ENCODE measurements at regions not wholly inside any gene's neighbourhood (a gene's known extent, or its start where the extent isn't known, plus 50 kb on each side); places are given as distances from the start of the nearest gene placed in this dataset.

DNA sequence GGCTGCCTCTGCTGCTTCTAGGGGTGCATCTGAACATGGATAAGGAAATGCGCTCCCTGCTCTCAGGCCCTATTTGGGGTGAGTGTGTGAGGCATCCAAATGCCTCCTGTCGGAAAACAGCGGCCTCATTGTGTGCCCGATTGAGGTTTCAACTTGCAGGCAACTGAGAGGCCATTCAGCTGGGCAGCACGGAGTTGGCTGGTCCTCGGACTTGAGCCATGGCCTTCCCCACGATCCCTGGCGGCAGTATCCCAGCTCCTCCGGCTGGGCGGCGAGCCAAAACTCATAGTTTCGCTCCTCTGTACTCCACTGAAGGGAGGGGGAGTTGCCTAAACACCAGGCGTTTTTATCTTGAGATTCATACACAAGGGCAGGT lies 597.3 kb upstream of the SGCD start:
- TF ChIP-seq TAF1 (IDR thresholded peaks at IDR 0.05; ENCODE audit: borderline replicate concordance, insufficient read depth, low read length) (no peak), FOXP2 (optimal IDR thresholded peaks at IDR 0.05; ENCODE audit: borderline replicate concordance, extremely low read depth, extremely low read length, insufficient read depth) (no peak), POLR2AphosphoS5 (IDR thresholded peaks at IDR 0.05; ENCODE audit: low read depth, low read length) (no peak)

DNA sequence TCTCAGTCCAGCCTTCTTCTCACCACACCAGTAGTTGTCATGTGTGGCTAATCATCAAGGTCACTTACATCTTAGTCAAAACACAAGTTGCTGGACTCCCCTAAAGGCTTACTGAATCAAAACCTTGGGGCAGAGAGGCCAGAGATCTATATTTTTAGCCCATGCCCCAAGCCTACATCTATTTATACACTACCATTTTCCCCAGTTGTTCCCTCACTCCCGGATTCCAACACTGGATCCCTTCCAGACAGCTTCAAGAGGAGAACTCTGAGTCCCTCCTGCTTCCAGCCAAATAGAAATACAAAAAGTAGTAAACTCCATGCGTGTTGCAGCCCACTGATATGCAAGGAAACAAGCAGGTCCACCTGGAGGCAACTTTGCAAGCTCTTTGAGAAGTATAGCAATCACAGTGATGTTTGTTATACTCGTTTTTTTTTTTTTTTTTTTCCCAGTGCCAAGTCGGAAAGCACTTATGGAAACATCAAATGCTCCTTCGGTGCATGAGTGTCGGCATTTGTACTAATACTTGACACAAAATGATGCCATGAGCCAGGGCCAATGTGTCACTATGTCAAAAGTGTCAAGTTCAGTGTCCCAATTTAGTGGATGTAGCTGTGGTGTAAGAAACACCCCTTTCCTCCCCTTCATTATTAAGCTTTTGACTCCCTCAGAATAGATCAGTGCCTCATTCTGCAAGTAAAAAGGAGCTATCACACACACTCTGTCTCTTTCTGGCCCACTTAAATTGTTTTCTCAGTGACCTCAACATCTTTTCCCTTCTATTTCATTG lies 594.2 kb upstream of the SGCD start:
- TF ChIP-seq TAF1 (IDR thresholded peaks at IDR 0.05; ENCODE audit: borderline replicate concordance, insufficient read depth, low read length) = no peak
- TF ChIP-seq POLR2AphosphoS5 (IDR thresholded peaks at IDR 0.05; ENCODE audit: low read depth, low read length) = no peak
- TF ChIP-seq, protein P1, sequence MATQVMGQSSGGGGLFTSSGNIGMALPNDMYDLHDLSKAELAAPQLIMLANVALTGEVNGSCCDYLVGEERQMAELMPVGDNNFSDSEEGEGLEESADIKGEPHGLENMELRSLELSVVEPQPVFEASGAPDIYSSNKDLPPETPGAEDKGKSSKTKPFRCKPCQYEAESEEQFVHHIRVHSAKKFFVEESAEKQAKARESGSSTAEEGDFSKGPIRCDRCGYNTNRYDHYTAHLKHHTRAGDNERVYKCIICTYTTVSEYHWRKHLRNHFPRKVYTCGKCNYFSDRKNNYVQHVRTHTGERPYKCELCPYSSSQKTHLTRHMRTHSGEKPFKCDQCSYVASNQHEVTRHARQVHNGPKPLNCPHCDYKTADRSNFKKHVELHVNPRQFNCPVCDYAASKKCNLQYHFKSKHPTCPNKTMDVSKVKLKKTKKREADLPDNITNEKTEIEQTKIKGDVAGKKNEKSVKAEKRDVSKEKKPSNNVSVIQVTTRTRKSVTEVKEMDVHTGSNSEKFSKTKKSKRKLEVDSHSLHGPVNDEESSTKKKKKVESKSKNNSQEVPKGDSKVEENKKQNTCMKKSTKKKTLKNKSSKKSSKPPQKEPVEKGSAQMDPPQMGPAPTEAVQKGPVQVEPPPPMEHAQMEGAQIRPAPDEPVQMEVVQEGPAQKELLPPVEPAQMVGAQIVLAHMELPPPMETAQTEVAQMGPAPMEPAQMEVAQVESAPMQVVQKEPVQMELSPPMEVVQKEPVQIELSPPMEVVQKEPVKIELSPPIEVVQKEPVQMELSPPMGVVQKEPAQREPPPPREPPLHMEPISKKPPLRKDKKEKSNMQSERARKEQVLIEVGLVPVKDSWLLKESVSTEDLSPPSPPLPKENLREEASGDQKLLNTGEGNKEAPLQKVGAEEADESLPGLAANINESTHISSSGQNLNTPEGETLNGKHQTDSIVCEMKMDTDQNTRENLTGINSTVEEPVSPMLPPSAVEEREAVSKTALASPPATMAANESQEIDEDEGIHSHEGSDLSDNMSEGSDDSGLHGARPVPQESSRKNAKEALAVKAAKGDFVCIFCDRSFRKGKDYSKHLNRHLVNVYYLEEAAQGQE (IDR thresholded peaks at IDR 0.05; ENCODE audit: insufficient read depth in 1 of 2, low read depth in 2 of 2, low read length in 2 of 2) = no peak
- no peak for TF ChIP-seq FOXP2 (optimal IDR thresholded peaks at IDR 0.05; ENCODE audit: borderline replicate concordance, extremely low read depth, extremely low read length, insufficient read depth)
- TF ChIP-seq SIN3A (IDR thresholded peaks at IDR 0.05; ENCODE audit: borderline replicate concordance, insufficient read depth, low read length) = no peak

DNA sequence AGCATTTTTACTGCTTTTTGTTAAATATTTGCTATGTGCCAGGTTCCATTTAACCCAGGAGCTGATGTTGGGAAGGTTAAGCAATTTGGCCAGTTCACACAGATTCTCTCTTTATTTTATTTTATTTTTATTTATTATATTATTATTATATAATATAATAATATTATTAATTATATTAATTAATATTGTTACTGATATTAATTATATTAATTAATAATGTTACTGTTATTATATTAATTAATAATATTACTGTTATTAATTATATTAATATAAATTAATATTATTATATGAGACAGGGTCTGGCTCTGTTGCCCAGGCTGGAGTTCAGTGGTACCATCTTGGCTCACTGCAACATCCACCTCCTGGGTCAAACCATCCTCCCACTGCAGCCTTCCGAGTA lies 593.0 kb upstream of the SGCD start:
- TF ChIP-seq POLR2AphosphoS5 (IDR thresholded peaks at IDR 0.05; ENCODE audit: low read depth, low read length) = no peak
- no peak for TF ChIP-seq TAF1 (IDR thresholded peaks at IDR 0.05; ENCODE audit: borderline replicate concordance, insufficient read depth, low read length)
- TF ChIP-seq FOXP2 (optimal IDR thresholded peaks at IDR 0.05; ENCODE audit: borderline replicate concordance, extremely low read depth, extremely low read length, insufficient read depth) = no peak
- no peak for TF ChIP-seq SIN3A (IDR thresholded peaks at IDR 0.05; ENCODE audit: borderline replicate concordance, insufficient read depth, low read length)
- TF ChIP-seq, protein P1 (IDR thresholded peaks at IDR 0.05; ENCODE audit: insufficient read depth in 1 of 2, low read depth in 2 of 2, low read length in 2 of 2) = no peak

DNA sequence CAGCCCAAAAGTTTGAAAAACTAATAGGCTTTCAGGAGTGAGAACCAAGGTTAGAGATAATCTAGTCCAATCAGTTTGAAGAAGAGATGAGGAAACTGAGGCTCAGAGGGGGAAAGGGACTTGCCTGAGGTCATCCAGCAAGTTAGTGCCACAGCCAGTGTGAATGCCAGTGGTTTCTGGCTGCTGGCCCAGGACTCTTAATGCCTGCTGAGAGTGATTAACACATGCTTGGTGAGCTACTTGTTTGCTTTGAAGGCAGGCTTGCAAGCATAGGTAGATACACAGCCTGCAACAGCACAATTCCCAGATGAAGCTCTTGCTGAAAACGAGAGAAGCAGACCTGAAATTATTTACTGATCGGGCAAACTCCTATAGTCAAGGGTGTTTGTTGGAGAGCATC lies 591.6 kb upstream of the SGCD start:
- no peak for TF ChIP-seq TAF1 (IDR thresholded peaks at IDR 0.05; ENCODE audit: borderline replicate concordance, insufficient read depth, low read length)
- TF ChIP-seq SIN3A (IDR thresholded peaks at IDR 0.05; ENCODE audit: borderline replicate concordance, insufficient read depth, low read length) = no peak
- TF ChIP-seq FOXP2 (optimal IDR thresholded peaks at IDR 0.05; ENCODE audit: borderline replicate concordance, extremely low read depth, extremely low read length, insufficient read depth) = no peak
- TF ChIP-seq, protein P1 (IDR thresholded peaks at IDR 0.05; ENCODE audit: insufficient read depth in 1 of 2, low read depth in 2 of 2, low read length in 2 of 2) = no peak
- TF ChIP-seq POLR2AphosphoS5 (IDR thresholded peaks at IDR 0.05; ENCODE audit: low read depth, low read length) = no peak

DNA sequence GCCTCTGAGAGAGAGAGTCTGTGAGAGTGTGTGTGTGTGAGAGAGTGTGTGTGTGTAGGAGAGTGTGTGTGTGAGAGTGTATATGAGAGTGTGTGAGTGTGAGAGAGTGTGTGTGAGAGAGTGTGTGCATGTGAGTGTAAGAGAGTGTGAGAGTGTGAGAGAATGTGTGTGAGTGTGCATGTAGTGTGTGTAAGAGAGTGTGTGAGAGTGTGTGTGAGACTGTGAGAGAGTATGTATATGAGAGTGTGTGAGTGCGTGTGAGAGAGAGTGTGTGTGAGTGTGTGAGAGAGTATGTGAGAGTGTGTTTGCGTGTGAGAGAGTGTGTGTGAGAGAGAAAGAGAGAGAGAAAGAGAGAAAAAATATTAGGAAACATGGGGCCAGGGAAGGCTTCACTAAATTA lies 588.3 kb upstream of the SGCD start:
- TF ChIP-seq POLR2AphosphoS5 (IDR thresholded peaks at IDR 0.05; ENCODE audit: low read depth, low read length) = no peak
- TF ChIP-seq, protein P1 (IDR thresholded peaks at IDR 0.05; ENCODE audit: insufficient read depth in 1 of 2, low read depth in 2 of 2, low read length in 2 of 2) = no peak
- TF ChIP-seq SIN3A (IDR thresholded peaks at IDR 0.05; ENCODE audit: borderline replicate concordance, insufficient read depth, low read length) = no peak
- no peak for TF ChIP-seq FOXP2 (optimal IDR thresholded peaks at IDR 0.05; ENCODE audit: borderline replicate concordance, extremely low read depth, extremely low read length, insufficient read depth)
- no peak for TF ChIP-seq TAF1 (IDR thresholded peaks at IDR 0.05; ENCODE audit: borderline replicate concordance, insufficient read depth, low read length)
